HepG2 (cell line): ENCODE measurements at regions not wholly inside any gene's neighbourhood (a gene's known extent, or its start where the extent isn't known, plus 50 kb on each side); places are given as distances from the start of the nearest gene placed in this dataset.

Experiments used
- ATAC-seq: fragments of 200-7000 bp; cut with Tn5 transposase; 3 replicates; pipeline ENCODE4 v1.9.1; 2020; ENCODE audit warnings: mild to moderate bottlenecking, moderate library complexity
- BruUV-seq: library from RNA; stranded (reverse); fragments of 400-500 nt; replicated peaks from 2 replicates; lab custom pipeline; 2021; lab: Mats Ljungman, UMichigan
- CTCF ChIA-PET: fragments of 300-600 bp; formaldehyde crosslinking; extraction: SDS; loops from one replicate; lab custom pipeline; 2021; ENCODE audit warnings: low total read pairs, inconsistent platforms, low intra/inter-chr PET ratio; lab: Yijun Ruan, JAX
- POLR2A ChIA-PET: fragments of 350-600 bp; sonication (Branson Sonifier 250); formaldehyde crosslinking; loops from one replicate; lab custom pipeline; 2020; ENCODE audit warnings: antibody characterized with exemption, inconsistent platforms; lab: Yijun Ruan, JAX
- DNase-seq: peaks from one replicate; pipeline ENCODE4 v3.0.0-alpha.2; 2015; ENCODE audit warnings: low spot score
- FAIRE-seq: peaks from 3 replicates; lab custom pipeline; 2011; peaks lifted over from hg19 to GRCh38; lab: Jason Lieb, UNC
- H2AFZ ChIP-seq: one replicate; pipeline ENCODE4 v1.6.1; 2011; ENCODE audit warnings: low read length, inconsistent platforms
- H3K27ac ChIP-seq: fragments of 300-600 bp; 3 replicates; pipeline ENCODE4 v1.8.0; 2011; ENCODE audit warnings: mixed run types, mild to moderate bottlenecking, mixed read lengths, low read length, inconsistent platforms; ENCODE audit not compliant: insufficient read depth; ENCODE audit errors: extremely low read length
- H3K27me3 ChIP-seq, 2 experiments: fragments of 200-600 bp in 1 of 2; 2 replicates in 1 of 2; 3 replicates in 1 of 2; pipeline versions ENCODE4 v1.6.0 to v1.8.0; 2011; ENCODE audit warnings: low read length in 2 of 2, mild to moderate bottlenecking in 2 of 2, moderate library complexity in 2 of 2, inconsistent platforms in 1 of 2; ENCODE audit not compliant: insufficient read depth in 2 of 2, control insufficient read depth in 1 of 2
- H3K36me3 ChIP-seq, 2 experiments: fragments of 200-600 bp in 1 of 2; replicated peaks in 1 of 2; 2 replicates in 1 of 2; 3 replicates in 1 of 2; pipeline versions ENCODE4 v1.5.1 to v1.8.0; 2011; ENCODE audit warnings: low read length in 2 of 2, inconsistent platforms in 1 of 2; ENCODE audit not compliant: insufficient read depth in 2 of 2, control insufficient read depth in 1 of 2
- H3K4me1 ChIP-seq: 2 replicates; pipeline ENCODE4 v1.5.1; 2012; ENCODE audit warnings: low read length, inconsistent platforms; ENCODE audit not compliant: insufficient read depth
- H3K4me2 ChIP-seq: 2 replicates; pipeline ENCODE4 v1.6.0; 2011; ENCODE audit warnings: low read depth, low read length, inconsistent platforms
- H3K4me3 ChIP-seq, 3 experiments: fragments of 200-600 bp in 1 of 3; sonication (generic), shearing (Covaris generic) in 1 of 3; replicated peaks in 1 of 3; 2 replicates each; pipeline ENCODE4 v1.5.1; 2011 to 2016; ENCODE audit warnings: low read length in 3 of 3, inconsistent platforms in 2 of 3, low read depth in 2 of 3, mild to moderate bottlenecking in 2 of 3, control low read depth in 1 of 3, mixed read lengths in 1 of 3; ENCODE audit not compliant: insufficient read depth in 1 of 3
- H3K79me2 ChIP-seq: one replicate; pipeline ENCODE4 v1.6.1; 2011; ENCODE audit warnings: low read length, inconsistent platforms; ENCODE audit not compliant: insufficient read depth
- H3K9ac ChIP-seq: 2 replicates; pipeline ENCODE4 v1.6.0; 2011; ENCODE audit warnings: mild to moderate bottlenecking, low read depth, low read length, inconsistent platforms; ENCODE audit not compliant: insufficient read depth
- H3K9me3 ChIP-seq: 2 replicates; pipeline ENCODE4 v1.5.1; 2012; ENCODE audit warnings: mild to moderate bottlenecking, low read length
- H4K20me1 ChIP-seq: 2 replicates; pipeline ENCODE4 v1.6.0; 2011; ENCODE audit warnings: inconsistent platforms, mild to moderate bottlenecking, low read length, moderate library complexity; ENCODE audit not compliant: insufficient read depth
- CTCF ChIP-seq: sonication (generic); formaldehyde crosslinking; IDR thresholded peaks from 2 replicates; pipeline ENCODE4 v1.5.0; 2020; ENCODE audit warnings: mild to moderate bottlenecking, missing genetic modification reagents, moderate library complexity
- HIC2 ChIP-seq: sonication (generic); formaldehyde crosslinking; IDR thresholded peaks from 2 replicates; pipeline ENCODE4 v1.9.0; 2022; ENCODE audit warnings: low read depth, missing genetic modification reagents
- RARG ChIP-seq: sonication (generic); formaldehyde crosslinking; IDR thresholded peaks from 2 replicates; pipeline ENCODE4 v1.4.0; 2020; ENCODE audit warnings: low read depth, mild to moderate bottlenecking, missing genetic modification reagents
- SP4 ChIP-seq: sonication (generic); formaldehyde crosslinking; IDR thresholded peaks from 2 replicates; pipeline ENCODE4 v1.8.1; 2023; ENCODE audit warnings: mild to moderate bottlenecking, missing genetic modification reagents
- ZBTB26 ChIP-seq: IDR thresholded peaks from 2 replicates; pipeline ENCODE4 v1.6.1; 2016; ENCODE audit warnings: missing compliant biosample characterization, missing genetic modification reagents, borderline replicate concordance
- ZBTB44 ChIP-seq: sonication (generic); formaldehyde crosslinking; IDR thresholded peaks from 2 replicates; pipeline ENCODE4 v1.4.0; 2020; ENCODE audit warnings: missing genetic modification reagents
- ZNF383 ChIP-seq: sonication (generic); formaldehyde crosslinking; IDR thresholded peaks from 2 replicates; pipeline ENCODE4 v1.4.0; 2020; ENCODE audit warnings: missing genetic modification reagents, mild to moderate bottlenecking, borderline replicate concordance
- WGBS: methylation state at CpG from one replicate; pipeline ENCODE4 v1.1.6; 2017; ENCODE audit warnings: low lambda C conversion rate; 5-methylcytosine and 5-hydroxymethylcytosine counted together
- in situ Hi-C: cut with HindIII; loops from 2 replicates; pipeline ENCODE4 v1.10.0; 2017; ENCODE audit warnings: low pct_unique_long_range_greater_than_20kb; ENCODE audit not compliant: extremely low pct_ligation_motif_present
- intact Hi-C: fragments of 100-400 bp; cut with micrococcal nuclease; formaldehyde crosslinking; loops from one replicate; pipeline ENCODE4 v1.10.0; 2022; ENCODE audit not compliant: unreplicated experiment

- no peaks in the 10 kb centered on the region for H3K9me3 ChIP-seq
- no peaks in the 10 kb centered on the region for H3K36me3 ChIP-seq
- ChIA-PET CTCF (no interaction called here), POLR2A (no interaction called here)
- no peak overlapping the region for H2AFZ ChIP-seq
- TF ChIP-seq ZNF383 (CRISPR knock-in tag) (no peak), CTCF (CRISPR knock-in tag) (peak; percentile 20; the same call in 1 of the 2 replicates), ZBTB26 (CRISPR knock-in tag) (no peak)
- no peak overlapping the region for H3K27ac ChIP-seq
- no peak overlapping the region for H3K4me3 ChIP-seq
- intact Hi-C loops (no loop called here), in situ Hi-C loops (no loop called here)
- WGBS, result 21% methylated on average over 3 of the region's 3 CpGs
- no peaks in the 10 kb centered on the region for H3K4me1 ChIP-seq
- peaks cover 0 to 4% of the 10 kb centered on the region in 2 experiments; a peak in 2 of 5 replicates for H3K27me3 ChIP-seq
- ATAC-seq, result peak; percentile 89
- DNase-seq, result peak; percentile 10
- no TSS peak for BruUV-seq
- no peak overlapping the region for H3K9ac ChIP-seq
- H3K4me2 ChIP-seq, result no peak overlapping the region
- H4K20me1 ChIP-seq, result no peaks in the 10 kb centered on the region
- FAIRE-seq, result peak; percentile 37
- no peaks in the 10 kb centered on the region for H3K79me2 ChIP-seq
These were observed 101.2 kb downstream of the NUS1 start for GRCh38 chr6:117776441-117776840.

- no TSS peak for BruUV-seq
- Histone ChIP-seq H3K4me2 (no peak overlapping the region), H3K79me2 (no peaks in the 10 kb centered on the region), H3K27me3 (0 out of 5 replicates have a peak, but pooled peaks cover 0 to 3% of the 10 kb centered on the region in 2 experiments), H2AFZ (no peak overlapping the region), H3K4me1 (no peaks in the 10 kb centered on the region), H3K27ac (no peak overlapping the region), H3K36me3 (no peaks in the 10 kb centered on the region), H3K4me3 (no peak overlapping the region), H3K9me3 (no peaks in the 10 kb centered on the region), H4K20me1 (no peaks in the 10 kb centered on the region), H3K9ac (no peak overlapping the region)
- in situ Hi-C loops (no loop called here), intact Hi-C loops (no loop called here)
- FAIRE-seq (no peak), ATAC-seq (no peak), DNase-seq (no peak)
- POLR2A ChIA-PET, result no interaction called here
- CTCF ChIA-PET, result no interaction called here
- TF ChIP-seq ZBTB44 (CRISPR knock-in tag) (no peak), RARG (no peak), SP4 (no peak), HIC2 (CRISPR knock-in tag) (no peak)
- 20% methylated on average over 3 of the region's 3 CpGs for WGBS
These were observed 106.3 kb downstream of the NUS1 start for GRCh38 chr6:117781550-117781949.
